OCI-LY7 (cell line): ENCODE measurements at regions not wholly inside any gene's neighbourhood (a gene's known extent, or its start where the extent isn't known, plus 50 kb on each side); places are given as distances from the start of the nearest gene placed in this dataset.

Experiments used
- EZH2phosphoT487 ChIP-seq: fragments of 200-600 bp; sonication (generic); IDR thresholded peaks from 2 replicates; pipeline ENCODE4 v1.6.1; 2018; ENCODE audit warnings: low read depth, borderline replicate concordance, mild to moderate bottlenecking, mixed run types, antibody characterized with exemption, low read length, moderate library complexity, mixed read lengths
- TF ChIP-seq, protein P1 (sequence below): fragments of 200-600 bp; sonication (generic); conservative IDR thresholded peaks from 2 replicates; pipeline ENCODE4 v1.5.1; 2014; ENCODE audit warnings: mild to moderate bottlenecking, antibody characterized with exemption, low read length, moderate library complexity, mixed read lengths

DNA sequence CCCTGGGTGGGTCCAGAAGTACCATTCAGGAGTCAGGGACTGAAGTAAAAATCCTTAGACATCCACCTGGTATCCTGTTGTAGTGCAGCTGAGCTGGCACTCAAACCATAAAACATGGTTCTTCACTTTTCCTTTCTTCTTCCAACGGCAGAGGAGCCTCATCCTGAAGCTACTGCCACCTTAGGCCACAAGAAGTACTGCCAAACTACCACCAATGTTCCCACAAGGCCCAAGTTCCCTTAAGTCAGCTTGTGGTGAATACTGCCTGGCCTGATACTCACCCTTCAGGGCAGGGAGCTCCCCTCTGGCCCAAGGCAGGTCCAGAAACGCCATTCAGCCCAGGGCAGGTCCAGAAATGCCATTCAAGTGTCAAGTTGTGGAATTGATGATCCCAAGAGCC is 1053.4 kb upstream of the CITED2 start:
- no peak for TF ChIP-seq EZH2phosphoT487
- TF ChIP-seq, protein P1, sequence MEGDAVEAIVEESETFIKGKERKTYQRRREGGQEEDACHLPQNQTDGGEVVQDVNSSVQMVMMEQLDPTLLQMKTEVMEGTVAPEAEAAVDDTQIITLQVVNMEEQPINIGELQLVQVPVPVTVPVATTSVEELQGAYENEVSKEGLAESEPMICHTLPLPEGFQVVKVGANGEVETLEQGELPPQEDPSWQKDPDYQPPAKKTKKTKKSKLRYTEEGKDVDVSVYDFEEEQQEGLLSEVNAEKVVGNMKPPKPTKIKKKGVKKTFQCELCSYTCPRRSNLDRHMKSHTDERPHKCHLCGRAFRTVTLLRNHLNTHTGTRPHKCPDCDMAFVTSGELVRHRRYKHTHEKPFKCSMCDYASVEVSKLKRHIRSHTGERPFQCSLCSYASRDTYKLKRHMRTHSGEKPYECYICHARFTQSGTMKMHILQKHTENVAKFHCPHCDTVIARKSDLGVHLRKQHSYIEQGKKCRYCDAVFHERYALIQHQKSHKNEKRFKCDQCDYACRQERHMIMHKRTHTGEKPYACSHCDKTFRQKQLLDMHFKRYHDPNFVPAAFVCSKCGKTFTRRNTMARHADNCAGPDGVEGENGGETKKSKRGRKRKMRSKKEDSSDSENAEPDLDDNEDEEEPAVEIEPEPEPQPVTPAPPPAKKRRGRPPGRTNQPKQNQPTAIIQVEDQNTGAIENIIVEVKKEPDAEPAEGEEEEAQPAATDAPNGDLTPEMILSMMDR: 0 out of 2 replicates have a peak, but pooled peaks have one; percentile 41
